GM18867 (cell line): ENCODE measurements at regions not wholly inside any gene's neighbourhood (a gene's known extent, or its start where the extent isn't known, plus 50 kb on each side); places are given as distances from the start of the nearest gene placed in this dataset.

Experiments used
- ATAC-seq: cut with Tn5 transposase; IDR thresholded peaks from one replicate; pipeline ENCODE4 v1.9.1; 2021; ENCODE audit warnings: mild to moderate bottlenecking, moderate library complexity; ENCODE audit not compliant: unreplicated experiment

- ATAC-seq = no peak
Observed at GRCh38 chr4:32986236-32986635, 2266.1 kb downstream of the PCDH7 start.

GRCh38 chr4:32987111-32987510, 2266.9 kb downstream of the PCDH7 start:
- ATAC-seq = no peak

- ATAC-seq = no peak
Observed at GRCh38 chr4:32988165-32988811, 2268.1 kb downstream of the PCDH7 start.

GRCh38 chr4:32991663-32992062, 2271.5 kb downstream of the PCDH7 start:
- no peak for ATAC-seq

GRCh38 chr4:32994981-32995881, 2275.1 kb downstream of the PCDH7 start:
- ATAC-seq = no peak

GRCh38 chr4:33013282-33013681, 2293.1 kb downstream of the PCDH7 start:
- no peak for ATAC-seq

GRCh38 chr4:33025236-33025635, 2305.1 kb downstream of the PCDH7 start:
- ATAC-seq = no peak

GRCh38 chr4:33029976-33030375, 2309.8 kb downstream of the PCDH7 start:
- no peak for ATAC-seq

- no peak for ATAC-seq
Observed at GRCh38 chr4:33031328-33031727, 2311.2 kb downstream of the PCDH7 start.

GRCh38 chr4:33037464-33037863, 2317.3 kb downstream of the PCDH7 start:
- no peak for ATAC-seq

GRCh38 chr4:33045334-33045733, 2325.2 kb downstream of the PCDH7 start:
- no peak for ATAC-seq

- ATAC-seq = no peak
Observed at GRCh38 chr4:33052241-33052640, 2332.1 kb downstream of the PCDH7 start.

GRCh38 chr4:33054161-33054560, 2334.0 kb downstream of the PCDH7 start:
- ATAC-seq = no peak

GRCh38 chr4:33054656-33055196, 2334.6 kb downstream of the PCDH7 start:
- no peak for ATAC-seq

- no peak for ATAC-seq
Observed at GRCh38 chr4:33057736-33058135, 2337.6 kb downstream of the PCDH7 start.

- ATAC-seq = no peak
Observed at GRCh38 chr4:33058998-33059397, 2338.8 kb downstream of the PCDH7 start.

- peak; percentile 96 for ATAC-seq
Observed at GRCh38 chr4:33060674-33061542, 2340.7 kb downstream of the PCDH7 start.

- ATAC-seq = no peak
Observed at GRCh38 chr4:33061727-33062126, 2341.6 kb downstream of the PCDH7 start.

- no peak for ATAC-seq
Observed at GRCh38 chr4:33062155-33062806, 2342.1 kb downstream of the PCDH7 start.

- ATAC-seq = no peak
Observed at GRCh38 chr4:33063241-33063640, 2343.1 kb downstream of the PCDH7 start.
